GM10266 (cell line): ENCODE measurements at regions not wholly inside any gene's neighbourhood (a gene's known extent, or its start where the extent isn't known, plus 50 kb on each side); places are given as distances from the start of the nearest gene placed in this dataset.

Source experiments
- DNase-seq: peaks from one replicate; pipeline ENCODE4 v3.0.0; 2012; ENCODE audit errors: extremely low spot score
- CTCF ChIP-seq: IDR thresholded peaks from 2 replicates; pipeline ENCODE4 v1.5.1; 2012; ENCODE audit warnings: mild to moderate bottlenecking, low read depth; ENCODE audit not compliant: control insufficient read depth, insufficient read depth; ENCODE audit errors: missing control alignments

- TF ChIP-seq CTCF, result no peak
- DNase-seq, result no peak
Measured at GRCh38 chr9:103139891-103140290, 144.8 kb downstream of the CYLC2 start.

GRCh38 chr9:103152473-103152872 is 157.3 kb downstream of the CYLC2 start:
- no peak for TF ChIP-seq CTCF
- no peak for DNase-seq

GRCh38 chr9:103167530-103167929 is 172.4 kb downstream of the CYLC2 start:
- no peak for TF ChIP-seq CTCF
- DNase-seq, result no peak

- no peak for DNase-seq
- TF ChIP-seq CTCF, result no peak
Measured at GRCh38 chr9:103168254-103168653, 173.1 kb downstream of the CYLC2 start.

GRCh38 chr9:103169798-103170197 is 174.7 kb downstream of the CYLC2 start:
- no peak for DNase-seq
- no peak for TF ChIP-seq CTCF

GRCh38 chr9:103183701-103184171 is 188.6 kb downstream of the CYLC2 start:
- no peak for TF ChIP-seq CTCF
- DNase-seq, result no peak

- no peak for TF ChIP-seq CTCF
- DNase-seq, result no peak
Measured at GRCh38 chr9:103186959-103187358, 191.8 kb downstream of the CYLC2 start.
